ENCODE measurements at regions not wholly inside any gene's neighbourhood (a gene's known extent, or its start where the extent isn't known, plus 50 kb on each side); places are given as distances from the start of the nearest gene placed in this dataset.

DNA sequence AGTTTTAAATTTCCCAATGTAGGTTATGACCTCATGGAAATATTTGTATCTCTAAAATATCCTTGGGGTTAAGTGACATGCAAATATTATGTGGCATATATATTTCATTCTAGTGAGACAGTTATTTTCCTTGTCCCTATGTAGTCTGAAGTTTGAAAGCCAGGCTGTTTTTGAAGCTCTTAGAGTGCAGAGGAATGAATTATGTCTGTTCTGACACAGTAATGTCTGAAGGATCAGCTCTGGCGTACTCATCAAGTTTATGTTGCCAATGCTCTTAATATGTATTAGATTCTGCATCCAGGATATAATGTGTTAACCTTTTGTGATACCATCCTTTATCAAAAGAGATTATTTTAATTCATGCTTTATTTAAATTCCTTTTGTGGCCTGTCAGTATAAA, 355.8 kb downstream of the PCDH7 start:
- TF ChIP-seq, protein P1, sequence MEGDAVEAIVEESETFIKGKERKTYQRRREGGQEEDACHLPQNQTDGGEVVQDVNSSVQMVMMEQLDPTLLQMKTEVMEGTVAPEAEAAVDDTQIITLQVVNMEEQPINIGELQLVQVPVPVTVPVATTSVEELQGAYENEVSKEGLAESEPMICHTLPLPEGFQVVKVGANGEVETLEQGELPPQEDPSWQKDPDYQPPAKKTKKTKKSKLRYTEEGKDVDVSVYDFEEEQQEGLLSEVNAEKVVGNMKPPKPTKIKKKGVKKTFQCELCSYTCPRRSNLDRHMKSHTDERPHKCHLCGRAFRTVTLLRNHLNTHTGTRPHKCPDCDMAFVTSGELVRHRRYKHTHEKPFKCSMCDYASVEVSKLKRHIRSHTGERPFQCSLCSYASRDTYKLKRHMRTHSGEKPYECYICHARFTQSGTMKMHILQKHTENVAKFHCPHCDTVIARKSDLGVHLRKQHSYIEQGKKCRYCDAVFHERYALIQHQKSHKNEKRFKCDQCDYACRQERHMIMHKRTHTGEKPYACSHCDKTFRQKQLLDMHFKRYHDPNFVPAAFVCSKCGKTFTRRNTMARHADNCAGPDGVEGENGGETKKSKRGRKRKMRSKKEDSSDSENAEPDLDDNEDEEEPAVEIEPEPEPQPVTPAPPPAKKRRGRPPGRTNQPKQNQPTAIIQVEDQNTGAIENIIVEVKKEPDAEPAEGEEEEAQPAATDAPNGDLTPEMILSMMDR (conservative IDR thresholded peaks at IDR 0.05 in 1 of 2, IDR thresholded peaks at IDR 0.05 in 1 of 2; ENCODE audit: low read depth in 1 of 2, low read length in 2 of 2): no peak
- TF ChIP-seq EZH2 (IDR thresholded peaks at IDR 0.05; ENCODE audit: low read length, missing control alignments): no peak

Data from fibroblast of lung (primary cell).